Cardiac muscle cell (in vitro differentiated cells and primary cell): ENCODE measurements at regions not wholly inside any gene's neighbourhood (a gene's known extent, or its start where the extent isn't known, plus 50 kb on each side); places are given as distances from the start of the nearest gene placed in this dataset.
A peak's percentile ranks its signal among the peaks of the same experiment; 100 is the strongest.

Experiments used
- DNase-seq, 2 donors: peaks; one replicate each; pipeline versions ENCODE4 v3.0.0 to v3.0.0-alpha.2; 2010 to 2017; ENCODE audit warnings: low read depth in 1 of 2, low spot score in 1 of 2
- H3K27ac ChIP-seq: fragments of 200-600 bp; sonication (generic); 2 replicates; pipeline ENCODE4 v1.5.1; 2016
- H3K27me3 ChIP-seq: fragments of 200-600 bp; sonication (generic); 2 replicates; pipeline ENCODE4 v1.6.0; 2016; ENCODE audit warnings: control low read depth
- H3K36me3 ChIP-seq: fragments of 200-600 bp; sonication (generic); 2 replicates; pipeline ENCODE4 v1.5.1; 2016; ENCODE audit warnings: control low read depth
- H3K4me1 ChIP-seq: fragments of 200-600 bp; sonication (generic); 2 replicates; pipeline ENCODE4 v1.8.1; 2017; ENCODE audit warnings: low read depth, mild to moderate bottlenecking, mixed run types
- H3K4me3 ChIP-seq: fragments of 200-600 bp; sonication (generic); 2 replicates; pipeline ENCODE4 v1.5.1; 2016; ENCODE audit warnings: mild to moderate bottlenecking
- H3K9me3 ChIP-seq: fragments of 200-600 bp; sonication (generic); 2 replicates; pipeline ENCODE4 v1.5.1; 2017; ENCODE audit warnings: low read depth, mild to moderate bottlenecking, control low read depth
- CTCF ChIP-seq: IDR thresholded peaks from 2 replicates; pipeline ENCODE4 v1.5.1; 2012; ENCODE audit warnings: low read depth, mild to moderate bottlenecking, low read length

DNA sequence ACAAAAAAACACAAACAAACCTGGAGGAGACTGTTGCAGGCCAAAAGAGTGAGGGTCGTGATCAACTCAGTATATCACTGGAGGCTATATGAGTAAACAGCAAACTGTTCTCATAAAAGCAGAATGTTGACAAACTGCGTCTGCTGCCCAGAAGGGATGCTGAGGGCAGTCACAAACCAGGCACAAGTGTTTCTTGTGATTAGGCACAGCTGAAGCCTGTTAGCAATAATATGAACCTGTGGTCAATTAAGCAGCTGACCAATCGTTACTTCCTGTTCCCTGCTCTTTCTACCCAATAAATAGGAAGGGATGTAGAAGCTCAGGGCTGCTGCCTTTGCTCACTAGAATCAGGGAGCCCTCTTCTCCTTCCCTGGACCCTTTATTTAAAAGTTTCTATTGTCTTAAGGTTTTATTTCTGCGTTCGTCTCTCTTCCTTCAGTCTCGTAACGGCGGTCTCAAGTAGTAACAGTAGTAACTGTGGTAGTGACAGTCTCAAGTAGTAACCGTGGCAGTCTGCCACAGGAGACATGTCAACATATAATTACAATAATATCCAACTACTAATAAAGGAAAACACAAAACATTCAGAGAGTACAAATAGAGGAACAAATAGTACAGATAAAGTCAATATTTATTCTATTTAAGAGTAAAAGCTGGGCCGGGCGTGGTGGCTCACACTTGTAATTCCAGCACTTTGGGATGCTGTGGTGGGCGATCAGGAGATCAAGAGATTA is 698.4 kb upstream of the CCDC54 start:
- H3K4me3 ChIP-seq: no peak overlapping the region
- H3K27ac ChIP-seq: no peak overlapping the region
- TF ChIP-seq CTCF: no peak

GRCh38 chr3:106683953-106684620 is 693.2 kb upstream of the CCDC54 start:
- H3K36me3 ChIP-seq: no peaks in the 10 kb centered on the region
- TF ChIP-seq CTCF: no peak
- H3K9me3 ChIP-seq: no peaks in the 10 kb centered on the region
- H3K27me3 ChIP-seq: no peaks in the 10 kb centered on the region
- DNase-seq: no peak
- no peak overlapping the region for H3K27ac ChIP-seq
- no peaks in the 10 kb centered on the region for H3K4me1 ChIP-seq
- H3K4me3 ChIP-seq: no peak overlapping the region

More for the DNA sequence above, 698.4 kb upstream of the CCDC54 start:
- Histone ChIP-seq H3K36me3 (no peaks in the 10 kb centered on the region), H3K27me3 (no peaks in the 10 kb centered on the region), H3K9me3 (no peaks in the 10 kb centered on the region), H3K4me1 (no peaks in the 10 kb centered on the region)
- DNase-seq: no peak

DNA sequence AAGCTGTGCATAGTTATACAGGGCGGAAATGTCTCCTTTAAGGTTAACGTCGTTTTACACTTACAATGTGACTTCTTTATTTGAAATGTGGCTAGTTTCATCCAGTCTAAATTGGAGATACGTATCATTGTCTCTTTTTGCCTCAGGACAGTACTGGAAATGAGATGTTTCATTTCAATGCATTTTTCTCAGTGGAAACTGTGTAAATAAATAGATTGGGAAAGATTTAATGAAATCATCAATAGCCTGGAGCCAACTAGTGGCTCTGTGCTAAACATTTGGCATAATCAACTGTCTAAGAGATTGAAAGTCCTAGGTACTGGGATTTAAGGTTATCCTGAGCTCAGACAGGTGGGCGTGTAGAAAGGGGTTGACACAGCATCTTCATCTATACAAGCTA is 691.5 kb upstream of the CCDC54 start:
- Histone ChIP-seq H3K4me1 (no peaks in the 10 kb centered on the region), H3K9me3 (no peaks in the 10 kb centered on the region), H3K27me3 (no peaks in the 10 kb centered on the region), H3K36me3 (no peaks in the 10 kb centered on the region), H3K4me3 (no peak overlapping the region), H3K27ac (no peak overlapping the region)
- TF ChIP-seq CTCF: no peak
- no peak for DNase-seq

GRCh38 chr3:106687905-106688304 is 689.3 kb upstream of the CCDC54 start:
- no peaks in the 10 kb centered on the region for H3K27me3 ChIP-seq
- no peak for DNase-seq
- H3K36me3 ChIP-seq: no peaks in the 10 kb centered on the region
- no peak overlapping the region for H3K27ac ChIP-seq
- no peak for TF ChIP-seq CTCF
- no peak overlapping the region for H3K4me3 ChIP-seq
- H3K9me3 ChIP-seq: no peaks in the 10 kb centered on the region
- H3K4me1 ChIP-seq: no peaks in the 10 kb centered on the region

DNA sequence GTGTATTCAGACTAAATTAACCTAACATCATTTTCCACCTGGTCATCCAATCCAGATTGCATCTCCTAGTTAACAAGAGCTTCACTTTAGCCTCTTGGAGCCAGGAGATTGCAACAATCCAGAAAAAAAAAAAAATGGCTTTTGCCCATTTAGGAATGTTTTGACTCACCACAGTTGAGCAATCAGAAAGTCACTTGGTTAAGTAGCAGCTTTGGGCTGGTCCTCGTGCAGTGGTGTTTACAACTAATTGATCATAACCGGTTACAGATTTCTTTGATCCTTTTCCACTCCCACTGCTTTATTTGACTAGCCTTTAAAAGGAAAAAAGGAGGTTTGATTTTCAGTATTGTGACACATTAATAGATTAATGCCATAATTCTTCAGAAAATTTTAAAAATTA is 688.8 kb upstream of the CCDC54 start:
- H3K27ac ChIP-seq: no peak overlapping the region

More for the DNA sequence above, 688.8 kb upstream of the CCDC54 start:
- no peaks in the 10 kb centered on the region for H3K36me3 ChIP-seq
- TF ChIP-seq CTCF: no peak
- DNase-seq: peak in 1 of 2 donors; percentile 92
- H3K4me3 ChIP-seq: no peak overlapping the region
- H3K27me3 ChIP-seq: no peaks in the 10 kb centered on the region
- H3K4me1 ChIP-seq: no peaks in the 10 kb centered on the region
- no peaks in the 10 kb centered on the region for H3K9me3 ChIP-seq
